A549 (cell line): ENCODE measurements at regions not wholly inside any gene's neighbourhood (a gene's known extent, or its start where the extent isn't known, plus 50 kb on each side); places are given as distances from the start of the nearest gene placed in this dataset.
"Not testable (repeated sequence)": the region's sequence is repeated elsewhere in the genome, so short reads cannot be mapped to it uniquely, and the experiment has no call there.

Experiments
- ATAC-seq, 2 experiments: fragments of 200-7000 bp in 1 of 2; fragments of >200 bp in 1 of 2; cut with Nextera tagmentation in 1 of 2; cut with Tn5 transposase in 1 of 2; 3 replicates each; pipeline versions ENCODE4 v1.8.0 to v1.9.1; 2018 to 2020; ENCODE audit warnings: mild to moderate bottlenecking in 1 of 2, moderate library complexity in 1 of 2
- CTCF ChIA-PET: fragments of 300-600 bp; sonication (Branson Sonifier 250); formaldehyde crosslinking; extraction: SDS; loops from one replicate; lab custom pipeline; 2021; ENCODE audit warnings: antibody characterized with exemption, inconsistent platforms; lab: Yijun Ruan, JAX
- POLR2A ChIA-PET: fragments of 350-600 bp; formaldehyde crosslinking; extraction: SDS; loops from one replicate; lab custom pipeline; 2021; ENCODE audit warnings: antibody characterized with exemption, inconsistent platforms; lab: Yijun Ruan, JAX
- DNase-seq, 2 experiments: peaks; one replicate each; pipeline versions ENCODE4 v3.0.0 to v3.0.0-alpha.2; 2011 to 2016; ENCODE audit warnings: low read depth in 1 of 2, low spot score in 1 of 2
- FAIRE-seq: peaks from 2 replicates; lab custom pipeline; 2011; peaks lifted over from hg19 to GRCh38; lab: Jason Lieb, UNC
- H3K27ac ChIP-seq, 2 experiments: fragments of >200 bp; sonication (Bioruptor Twin); formaldehyde crosslinking; 3 replicates each; pipeline ENCODE4 v1.5.1; 2016 to 2017
- H3K4me1 ChIP-seq: fragments of >200 bp; sonication (Bioruptor Twin); formaldehyde crosslinking; 3 replicates; pipeline ENCODE4 v1.6.1; 2016
- H3K4me2 ChIP-seq: fragments of >200 bp; sonication (Bioruptor Twin); formaldehyde crosslinking; 3 replicates; pipeline ENCODE4 v1.6.1; 2016
- H3K4me3 ChIP-seq: fragments of >200 bp; sonication (Bioruptor Twin); formaldehyde crosslinking; 3 replicates; pipeline ENCODE4 v1.5.1; 2016
- H3K9me3 ChIP-seq: fragments of >200 bp; sonication (Bioruptor Twin); formaldehyde crosslinking; 3 replicates; pipeline ENCODE4 v1.6.1; 2016
- BHLHE40 ChIP-seq: IDR thresholded peaks from 2 replicates; pipeline ENCODE4 v1.6.1; 2012; ENCODE audit warnings: low read depth, low read length, inconsistent platforms
- CHD2 ChIP-seq: fragments of 150-350 bp; IDR thresholded peaks from 2 replicates; pipeline ENCODE4 v1.6.1; 2014; ENCODE audit warnings: low read length; ENCODE audit not compliant: partially characterized antibody
- CHD4 ChIP-seq: fragments of 200-600 bp; sonication (generic); IDR thresholded peaks from 2 replicates; pipeline ENCODE4 v1.6.1; 2016; ENCODE audit warnings: antibody characterized with exemption, mild to moderate bottlenecking, borderline replicate concordance
- FOSB ChIP-seq: fragments of 250-450 bp; sonication (Bioruptor Pico); IDR thresholded peaks from 2 replicates; pipeline ENCODE4 v1.5.0; 2020; ENCODE audit warnings: mild to moderate bottlenecking, moderate library complexity
- FOXS1 ChIP-seq: fragments of 250-450 bp; sonication (Bioruptor Pico); IDR thresholded peaks from 2 replicates; pipeline ENCODE4 v1.5.0; 2020; ENCODE audit warnings: mild to moderate bottlenecking, moderate library complexity
- GATA3 ChIP-seq: IDR thresholded peaks from 2 replicates; pipeline ENCODE4 v1.6.1; 2012; ENCODE audit warnings: borderline replicate concordance
- HES2 ChIP-seq: fragments of >200 bp; sonication (Bioruptor Twin); formaldehyde crosslinking; IDR thresholded peaks from 2 replicates; pipeline ENCODE4 v1.6.1; 2016
- MAFK ChIP-seq: fragments of 450-650 bp; IDR thresholded peaks from 2 replicates; pipeline ENCODE4 v1.6.1; 2014; ENCODE audit not compliant: partially characterized antibody
- POLR2A ChIP-seq: IDR thresholded peaks from 2 replicates; pipeline ENCODE4 v1.6.1; 2012; ENCODE audit warnings: mild to moderate bottlenecking, low read length
- POLR2AphosphoS2 ChIP-seq: conservative IDR thresholded peaks from 2 replicates; pipeline ENCODE4 v1.6.1; 2012; ENCODE audit warnings: low read length, improper control_type of control experiment, inconsistent platforms
- RAD21 ChIP-seq, 2 experiments: fragments of >200 bp in 1 of 2; sonication (Bioruptor Twin) in 1 of 2; formaldehyde crosslinking in 1 of 2; IDR thresholded peaks in 1 of 2; conservative IDR thresholded peaks in 1 of 2; 2 replicates in 1 of 2; 3 replicates in 1 of 2; pipeline ENCODE4 v1.6.1; 2012 to 2018; ENCODE audit warnings: inconsistent platforms in 1 of 2
- RFX5 ChIP-seq: fragments of 450-650 bp; IDR thresholded peaks from 2 replicates; pipeline ENCODE4 v1.7.1; 2014; ENCODE audit warnings: antibody characterized with exemption, mild to moderate bottlenecking, moderate library complexity
- RNF2 ChIP-seq: fragments of 200-600 bp; sonication (generic); IDR thresholded peaks from 2 replicates; pipeline ENCODE4 v1.6.1; 2016; ENCODE audit warnings: low read depth, mild to moderate bottlenecking, antibody characterized with exemption, moderate library complexity, borderline replicate concordance
- SMC3 ChIP-seq: fragments of >200 bp; sonication (Bioruptor Twin); formaldehyde crosslinking; IDR thresholded peaks from 3 replicates; pipeline ENCODE4 v1.6.1; 2018; ENCODE audit warnings: inconsistent platforms
- SREBF2 ChIP-seq: fragments of 450-650 bp; IDR thresholded peaks from 2 replicates; pipeline ENCODE4 v1.6.1; 2014; ENCODE audit warnings: mild to moderate bottlenecking, moderate library complexity
- USF2 ChIP-seq: fragments of 450-650 bp; IDR thresholded peaks from 2 replicates; pipeline ENCODE4 v1.6.1; 2014; ENCODE audit warnings: antibody characterized with exemption
- ZFP36 ChIP-seq: fragments of 450-650 bp; IDR thresholded peaks from 2 replicates; pipeline ENCODE4 v1.6.1; 2014; ENCODE audit warnings: borderline replicate concordance; ENCODE audit not compliant: partially characterized antibody
- WGBS: methylation state at CpG from one replicate; pipeline ENCODE4 v1.1.6; 2017; ENCODE audit errors: missing lambda C conversion rate; 5-methylcytosine and 5-hydroxymethylcytosine counted together

- Histone ChIP-seq H3K4me1 (no peaks in the 10 kb centered on the region), H3K27ac (no peak overlapping the region), H3K9me3 (no peaks in the 10 kb centered on the region), H3K4me2 (no peak overlapping the region), H3K4me3 (no peak overlapping the region)
- WGBS, result 62% methylated on average over 9 of the region's 9 CpGs
- no peak for FAIRE-seq
- no peak for TF ChIP-seq POLR2AphosphoS2
- DNase-seq, result no peak
- ChIA-PET POLR2A (no interaction called here), CTCF (interaction anchor here (1.6 kb wide), 1 partner anchor 11 kb away, joined by 4 read pairs; no protein-coding TSS in a partner anchor)
- no peak for ATAC-seq
These were observed 148.8 kb upstream of the SFSWAP start for GRCh38 chr12:131561891-131562684.

- DNase-seq, CTCF ChIA-PET: not testable (repeated sequence)
- FAIRE-seq, result peak; percentile 28
These were observed 146.7 kb upstream of the SFSWAP start for GRCh38 chr12:131564138-131564727.

GRCh38 chr12:131564845-131565244 lies 146.0 kb upstream of the SFSWAP start:
- ATAC-seq (no peak), FAIRE-seq (no peak), DNase-seq (no peak)
- ChIA-PET CTCF (no interaction called here), POLR2A (no interaction called here)
- H3K4me2 ChIP-seq, result no peak overlapping the region
- no peak overlapping the region for H3K4me3 ChIP-seq
- WGBS, result 76% methylated on average over 8 of the region's 8 CpGs
- no peak overlapping the region for H3K27ac ChIP-seq
- H3K9me3 ChIP-seq, result no peaks in the 10 kb centered on the region
- no peak for TF ChIP-seq BHLHE40
- no peak for TF ChIP-seq FOSB (CRISPR knock-in tag)
- no peak for TF ChIP-seq ZFP36
- TF ChIP-seq RNF2, result no peak
- TF ChIP-seq MAFK, result no peak
- no peak for TF ChIP-seq POLR2A
- no peaks in the 10 kb centered on the region for H3K4me1 ChIP-seq

More at GRCh38 chr12:131564138-131564727, 146.7 kb upstream of the SFSWAP start:
- POLR2A ChIA-PET, H3K4me1 ChIP-seq, H3K4me3 ChIP-seq, H3K9me3 ChIP-seq, H3K27ac ChIP-seq, H3K4me2 ChIP-seq: not testable (repeated sequence)
- WGBS, result 20% methylated on average over 6 of the region's 12 CpGs
- ATAC-seq, result peak in 1 of 2 experiments; percentile 63; a peak in 3 of 6 replicates

GRCh38 chr12:131565267-131566015 lies 145.4 kb upstream of the SFSWAP start:
- Histone ChIP-seq H3K4me3 (no peak overlapping the region), H3K9me3 (no peaks in the 10 kb centered on the region), H3K27ac (no peak overlapping the region), H3K4me1 (no peaks in the 10 kb centered on the region), H3K4me2 (no peak overlapping the region)
- TF ChIP-seq FOXS1 (CRISPR knock-in tag) (no peak), SMC3 (no peak), CHD4 (no peak), RFX5 (no peak), SREBF2 (no peak), CHD2 (no peak), RAD21 (conservative IDR thresholded peaks at IDR 0.05 in 1 of 2, IDR thresholded peaks at IDR 0.05 in 1 of 2) (no peak), RNF2 (no peak), HES2 (no peak), GATA3 (no peak), USF2 (no peak)
- WGBS, result 51% methylated on average over 25 of the region's 25 CpGs
- DNase-seq (no peak), FAIRE-seq (no peak), ATAC-seq (no peak)
- CTCF ChIA-PET, result no interaction called here
- POLR2A ChIA-PET, result no interaction called here
